Liver (tissue), 8 donors: ENCODE measurements at regions not wholly inside any gene's neighbourhood (a gene's known extent, or its start where the extent isn't known, plus 50 kb on each side); places are given as distances from the start of the nearest gene placed in this dataset.
A peak's percentile ranks its signal among the peaks of the same experiment; 100 is the strongest.

ENCODE experiments used
- DNase-seq: peaks from one replicate; pipeline ENCODE4 v3.0.0-alpha.2; 2017; ENCODE audit warnings: low spot score
- H3K27ac ChIP-seq, 2 donors: one replicate each; pipeline ENCODE4 v1.7.0; 2013; ENCODE audit warnings: inconsistent platforms in 2 of 2, low read length in 2 of 2, control low read depth in 1 of 2, low read depth in 1 of 2, mild to moderate bottlenecking in 1 of 2
- H3K27me3 ChIP-seq, 4 donors: one replicate each; pipeline versions ENCODE4 v1.6.1 to v1.7.0; 2013; ENCODE audit warnings: low read length in 3 of 4, inconsistent platforms in 1 of 4, mild to moderate bottlenecking in 1 of 4, moderate library complexity in 1 of 4; ENCODE audit not compliant: control insufficient read depth in 4 of 4, insufficient read depth in 4 of 4
- H3K36me3 ChIP-seq, 4 donors: one replicate each; pipeline versions ENCODE4 v1.6.1 to v1.7.0; 2013; ENCODE audit warnings: low read length in 3 of 4, mild to moderate bottlenecking in 3 of 4, low read depth in 1 of 4, moderate library complexity in 1 of 4; ENCODE audit not compliant: control insufficient read depth in 4 of 4, insufficient read depth in 3 of 4
- H3K4me1 ChIP-seq, 4 donors: one replicate each; pipeline versions ENCODE4 v1.6.1 to v1.7.0; 2013; ENCODE audit warnings: low read length in 3 of 4, mild to moderate bottlenecking in 3 of 4, moderate library complexity in 1 of 4; ENCODE audit not compliant: control insufficient read depth in 4 of 4, insufficient read depth in 4 of 4
- H3K4me3 ChIP-seq, 3 donors: one replicate each; pipeline versions ENCODE4 v1.6.1 to v1.7.0; 2013; ENCODE audit warnings: low read length in 3 of 3, control low read depth in 1 of 3, low read depth in 1 of 3, mild to moderate bottlenecking in 1 of 3
- H3K9ac ChIP-seq, 2 donors: one replicate each; pipeline ENCODE4 v1.7.0; 2013; ENCODE audit warnings: low read length in 2 of 2, mild to moderate bottlenecking in 2 of 2, moderate library complexity in 2 of 2, control low read depth in 1 of 2, low read depth in 1 of 2
- H3K9me3 ChIP-seq, 4 donors: one replicate each; pipeline versions ENCODE4 v1.6.1 to v1.7.0; 2013; ENCODE audit warnings: low read length in 3 of 4; ENCODE audit not compliant: control insufficient read depth in 4 of 4
- ATF3 ChIP-seq: IDR thresholded peaks from 2 replicates; pipeline ENCODE4 v1.6.1; 2016; ENCODE audit warnings: antibody characterized with exemption
- CTCF ChIP-seq: fragments of 150-350 bp; IDR thresholded peaks from 2 replicates; pipeline ENCODE4 v1.5.1; 2017; ENCODE audit warnings: improper control_type of control experiment, low read depth, low read length; ENCODE audit not compliant: missing input control
- EGR1 ChIP-seq, 2 donors: IDR thresholded peaks; 2 replicates each; pipeline ENCODE4 v1.6.1; 2016 to 2018; ENCODE audit warnings: antibody characterized with exemption in 2 of 2, low read depth in 2 of 2
- FOXA1 ChIP-seq: IDR thresholded peaks from 2 replicates; pipeline ENCODE4 v1.6.1; 2016; ENCODE audit warnings: antibody characterized with exemption
- GABPA ChIP-seq, 2 donors: IDR thresholded peaks in 1 of 2; conservative IDR thresholded peaks in 1 of 2; 2 replicates each; pipeline ENCODE4 v1.6.1; 2016; ENCODE audit warnings: antibody characterized with exemption in 2 of 2, mild to moderate bottlenecking in 1 of 2, moderate library complexity in 1 of 2
- HNF4A ChIP-seq, 2 donors: conservative IDR thresholded peaks; 2 replicates each; pipeline ENCODE4 v1.6.1; 2016; ENCODE audit warnings: antibody characterized with exemption in 2 of 2, mild to moderate bottlenecking in 2 of 2
- JUND ChIP-seq, 2 donors: IDR thresholded peaks; 2 replicates each; pipeline ENCODE4 v1.6.1; 2016; ENCODE audit warnings: antibody characterized with exemption in 2 of 2
- NR2F2 ChIP-seq: IDR thresholded peaks from 2 replicates; pipeline ENCODE4 v1.6.1; 2016; ENCODE audit warnings: antibody characterized with exemption
- RAD21 ChIP-seq, 2 donors: IDR thresholded peaks; 2 replicates each; pipeline ENCODE4 v1.6.1; 2016; ENCODE audit warnings: antibody characterized with exemption in 2 of 2, mild to moderate bottlenecking in 2 of 2
- REST ChIP-seq: IDR thresholded peaks from 2 replicates; pipeline ENCODE4 v1.6.1; 2016; ENCODE audit warnings: antibody characterized with exemption, mild to moderate bottlenecking
- RXRA ChIP-seq, 2 donors: IDR thresholded peaks; 2 replicates each; pipeline ENCODE4 v1.6.1; 2017 to 2018; ENCODE audit warnings: antibody characterized with exemption in 2 of 2, mild to moderate bottlenecking in 1 of 2
- SP1 ChIP-seq: IDR thresholded peaks from 2 replicates; pipeline ENCODE4 v1.6.1; 2018; ENCODE audit warnings: antibody characterized with exemption, mild to moderate bottlenecking
- TAF1 ChIP-seq: conservative IDR thresholded peaks from 2 replicates; pipeline ENCODE4 v1.6.1; 2016; ENCODE audit warnings: antibody characterized with exemption, mild to moderate bottlenecking
- YY1 ChIP-seq: IDR thresholded peaks from 2 replicates; pipeline ENCODE4 v1.6.1; 2016; ENCODE audit warnings: antibody characterized with exemption, mild to moderate bottlenecking
- WGBS: extraction: QIAGEN DNeasy Blood & Tissue Kit; methylation state at CpG from one replicate; pipeline ENCODE4 v1.1.7; 2013; 5-methylcytosine and 5-hydroxymethylcytosine counted together
- TF ChIP-seq, protein P1 (sequence below): IDR thresholded peaks from 2 replicates; pipeline ENCODE4 v1.6.1; 2016; ENCODE audit warnings: antibody characterized with exemption
- donor health status: healthy.
- donor health status: healthy.
- donor health status: healthy.
- donor health status: healthy.
- donor health status: healthy.

GRCh38 chr1:198934426-198934825 lies 295.6 kb downstream of the PTPRC start:
- 66% methylated on average over 2 of the region's 2 CpGs for WGBS
- Histone ChIP-seq H3K27me3 (no peaks in the 10 kb centered on the region), H3K36me3 (no peaks in the 10 kb centered on the region), H3K4me1 (no peaks in the 10 kb centered on the region), H3K4me3 (no peak overlapping the region), H3K9me3 (no peaks in the 10 kb centered on the region), H3K9ac (peak overlapping the region; percentile 54 to 55), H3K27ac (peak overlapping the region in 1 of 2 donors; percentile 27)
- DNase-seq: no peak
- no peak for TF ChIP-seq EGR1 (IDR thresholded peaks at IDR 0.05; ENCODE audit: low read depth in 2 of 2)
- TF ChIP-seq HNF4A (conservative IDR thresholded peaks at IDR 0.05): no peak
- TF ChIP-seq, protein P1, sequence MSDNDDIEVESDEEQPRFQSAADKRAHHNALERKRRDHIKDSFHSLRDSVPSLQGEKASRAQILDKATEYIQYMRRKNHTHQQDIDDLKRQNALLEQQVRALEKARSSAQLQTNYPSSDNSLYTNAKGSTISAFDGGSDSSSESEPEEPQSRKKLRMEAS: no peak
- no peak for TF ChIP-seq TAF1
- no peak for TF ChIP-seq RXRA (IDR thresholded peaks at IDR 0.05)
- TF ChIP-seq GABPA (IDR thresholded peaks at IDR 0.05 in 1 of 2, conservative IDR thresholded peaks at IDR 0.05 in 1 of 2): no peak
- no peak for TF ChIP-seq FOXA1
- no peak for TF ChIP-seq ATF3

DNA sequence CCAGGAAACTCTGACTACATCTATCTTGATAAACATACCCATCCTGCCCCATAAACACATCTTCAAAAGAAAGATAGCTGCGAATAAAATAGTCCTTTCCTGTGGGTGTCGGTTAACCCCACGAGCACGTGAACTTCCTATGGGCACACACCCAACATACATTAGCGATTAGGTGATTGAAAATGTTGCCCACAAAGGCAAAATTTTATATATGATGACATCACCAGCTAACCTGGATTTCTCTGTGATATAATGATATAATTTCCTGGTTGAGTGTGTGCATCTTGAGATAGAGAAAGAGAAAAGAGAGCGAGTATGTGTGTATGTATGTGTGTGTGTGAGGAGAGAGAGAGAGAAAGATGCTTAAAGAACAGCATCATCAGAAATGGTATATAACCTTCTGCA lies 296.1 kb downstream of the PTPRC start:
- TF ChIP-seq YY1 (no peak), NR2F2 (no peak), RAD21 (IDR thresholded peaks at IDR 0.05) (no peak)
- H3K9me3 ChIP-seq: no peaks in the 10 kb centered on the region
- H3K36me3 ChIP-seq: no peaks in the 10 kb centered on the region
- H3K9ac ChIP-seq: peak overlapping the region; percentile 54 to 76
- WGBS: 60% methylated on average over 6 of the region's 6 CpGs
- H3K4me3 ChIP-seq: no peak overlapping the region
- H3K27me3 ChIP-seq: no peaks in the 10 kb centered on the region
- H3K27ac ChIP-seq: peak overlapping the region; percentile 23 to 27
- no peaks in the 10 kb centered on the region for H3K4me1 ChIP-seq
- DNase-seq: no peak

GRCh38 chr1:198935306-198935921 lies 296.6 kb downstream of the PTPRC start:
- peak; percentile 57 for DNase-seq
- H3K9ac ChIP-seq: peak overlapping the region in 1 of 2 donors; percentile 76
- no peaks in the 10 kb centered on the region for H3K36me3 ChIP-seq
- H3K27me3 ChIP-seq: no peaks in the 10 kb centered on the region
- TF ChIP-seq RAD21 (IDR thresholded peaks at IDR 0.05): peak in 1 of 2 donors; percentile 4
- TF ChIP-seq EGR1 (IDR thresholded peaks at IDR 0.05; ENCODE audit: low read depth in 2 of 2): no peak
- TF ChIP-seq SP1: no peak
- peak overlapping the region in 1 of 3 donors; percentile 47 for H3K4me3 ChIP-seq
- no peaks in the 10 kb centered on the region for H3K9me3 ChIP-seq
- WGBS: 14% methylated on average over 9 of the region's 9 CpGs
- no peaks in the 10 kb centered on the region for H3K4me1 ChIP-seq
- H3K27ac ChIP-seq: peak overlapping the region; percentile 23 to 43

DNA sequence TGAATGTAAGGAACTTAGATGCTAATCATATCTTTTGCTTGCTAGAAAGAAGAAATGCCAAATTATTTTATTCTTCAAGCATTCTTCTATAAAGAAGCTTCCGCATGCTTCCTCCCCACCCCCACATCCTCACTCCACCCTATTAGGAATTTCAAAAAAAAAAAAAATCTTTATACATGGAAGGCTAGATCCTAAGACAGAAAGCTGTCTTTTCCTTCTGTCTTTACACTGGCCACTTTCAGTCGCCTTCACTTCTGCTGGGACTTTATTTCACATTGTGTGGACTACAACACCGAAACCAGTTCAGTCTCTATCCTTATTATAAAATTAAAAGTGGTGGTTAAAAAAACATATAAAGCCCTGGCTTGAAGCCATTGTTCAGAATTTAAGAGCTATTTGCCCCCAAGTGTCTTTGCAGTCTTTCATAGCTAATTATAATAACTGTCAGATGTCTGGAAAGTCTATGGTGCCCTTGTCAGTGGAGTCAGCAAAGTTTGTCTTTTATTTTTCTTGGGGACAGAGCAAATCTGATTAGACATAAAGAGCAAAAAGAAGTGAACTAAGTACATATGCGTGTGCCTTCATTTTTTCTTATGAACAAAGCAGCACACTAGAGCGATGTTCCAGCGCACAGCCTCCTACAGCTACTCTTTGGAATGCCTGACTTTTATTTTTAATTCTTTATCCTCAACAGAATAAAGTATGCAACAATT lies 297.7 kb downstream of the PTPRC start:
- Histone ChIP-seq H3K4me1 (no peaks in the 10 kb centered on the region), H3K9ac (peak overlapping the region; percentile 47 to 88), H3K27ac (peak overlapping the region; percentile 61 to 64), H3K4me3 (peak overlapping the region; percentile 33 to 57 (median 57)), H3K36me3 (no peaks in the 10 kb centered on the region), H3K27me3 (no peaks in the 10 kb centered on the region), H3K9me3 (no peaks in the 10 kb centered on the region)
- whole genome bisulfite sequencing: 41% methylated on average over 6 of the region's 6 CpGs
- no peak for DNase-seq
- TF ChIP-seq JUND (IDR thresholded peaks at IDR 0.05): no peak
- no peak for TF ChIP-seq REST
- TF ChIP-seq ATF3: no peak
- no peak for TF ChIP-seq NR2F2
- no peak for TF ChIP-seq CTCF
- TF ChIP-seq TAF1: no peak
- no peak for TF ChIP-seq YY1
- no peak for TF ChIP-seq RAD21 (IDR thresholded peaks at IDR 0.05)
- no peak for TF ChIP-seq SP1
